ENCODE measurements at regions not wholly inside any gene's neighbourhood (a gene's known extent, or its start where the extent isn't known, plus 50 kb on each side); places are given as distances from the start of the nearest gene placed in this dataset.

DNA sequence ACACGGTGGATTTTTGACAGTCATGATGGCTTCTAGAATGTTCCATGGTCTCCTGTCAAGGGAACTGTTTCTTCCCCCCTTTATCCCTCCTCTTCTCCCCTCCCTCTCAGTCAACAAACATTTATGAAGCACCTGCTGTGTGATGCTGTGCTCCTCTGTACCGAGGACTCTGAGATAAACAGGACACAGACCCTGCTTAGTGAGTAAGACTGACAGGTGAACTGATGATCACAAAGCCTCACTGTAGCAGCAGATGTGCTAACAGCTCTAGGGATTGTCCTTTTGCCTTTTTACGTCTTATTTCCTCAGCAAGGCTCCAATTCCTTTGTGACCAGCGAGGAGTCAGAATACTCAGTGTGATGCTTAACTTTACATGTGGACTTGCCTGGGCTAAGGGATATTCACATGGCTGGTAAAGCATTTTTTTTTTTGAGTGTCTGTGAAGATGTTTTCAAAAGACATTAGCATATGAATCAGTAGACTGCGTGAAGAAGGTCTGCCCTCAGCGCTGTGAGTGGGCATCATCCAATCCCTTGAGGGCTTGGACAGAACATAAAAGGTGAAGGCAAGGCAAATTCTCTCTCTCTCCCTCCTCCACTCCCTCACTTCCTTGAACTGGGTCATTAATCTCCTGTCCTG, 170.1 kb downstream of the ADRA2A start:
- no TSS peak for BruUV-seq (replicated peaks)
- POLR2A ChIA-PET, result no interaction called here

DNA sequence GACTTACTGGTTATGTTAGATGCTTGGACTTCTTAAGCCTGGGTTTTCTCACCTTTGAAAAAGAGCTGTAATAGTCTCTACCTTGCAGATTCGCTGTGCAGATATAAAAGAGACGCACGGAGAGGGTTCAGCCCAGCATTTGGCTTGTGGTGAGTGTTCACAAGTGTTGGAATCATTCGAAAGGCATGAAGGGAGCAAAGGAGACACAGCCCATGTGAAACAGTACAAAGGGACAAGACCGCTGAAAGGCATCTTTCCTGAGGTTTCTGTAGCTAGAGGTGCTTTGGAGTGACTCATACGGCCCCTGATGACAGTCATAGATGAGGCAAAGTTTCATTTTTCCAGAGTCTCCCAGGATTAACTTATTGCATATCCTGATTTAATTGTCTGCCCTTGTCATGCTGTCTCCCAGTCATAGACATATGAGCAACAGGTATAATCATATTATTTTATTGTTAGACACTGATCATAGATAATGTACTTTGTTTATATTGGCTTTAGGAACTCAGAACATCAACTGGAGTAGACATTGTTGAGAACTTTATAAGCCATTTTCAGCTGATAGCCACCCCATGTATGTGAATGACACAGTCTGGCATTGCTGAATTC, 171.1 kb downstream of the ADRA2A start:
- Histone ChIP-seq H3K79me2 (ENCODE audit: control insufficient read depth, insufficient read depth, low read length) (no peaks in the 10 kb centered on the region), H3K9ac (replicated peaks; ENCODE audit: extremely low read depth, insufficient read depth, low read length) (no peak overlapping the region), H3K9me3 (replicated peaks; ENCODE audit: control insufficient read depth, insufficient read depth, low read length) (peaks cover 8% of the 10 kb centered on the region), H3K4me3 (replicated peaks in 1 of 3; ENCODE audit: insufficient read depth in 1 of 3, low read depth in 1 of 3, low read length in 3 of 3) (no peak overlapping the region), H2AFZ (ENCODE audit: low read depth, low read length) (no peak overlapping the region), H4K20me1 (replicated peaks; ENCODE audit: control insufficient read depth, extremely low read depth, insufficient read depth, low read length) (no peaks in the 10 kb centered on the region), H3K27me3 (ENCODE audit: control insufficient read depth in 2 of 2, insufficient read depth in 2 of 2, low read length in 2 of 2) (no peaks in the 10 kb centered on the region), H3K27ac (ENCODE audit: insufficient read depth, low read depth, low read length) (no peak overlapping the region), H3K4me2 (ENCODE audit: insufficient read depth, low read length) (no peak overlapping the region), H3K36me3 (ENCODE audit: control insufficient read depth in 2 of 2, extremely low read depth in 1 of 2, insufficient read depth in 2 of 2, low read length in 2 of 2) (no peaks in the 10 kb centered on the region), H3K4me1 (ENCODE audit: control insufficient read depth, extremely low read depth, insufficient read depth, low read length) (no peaks in the 10 kb centered on the region), H3K9me1 (replicated peaks; ENCODE audit: control insufficient read depth, extremely low read depth, insufficient read depth, low read length) (no peaks in the 10 kb centered on the region)
- dilution Hi-C loops (cut with MboI; ENCODE audit: extremely low pct_ligation_motif_present, low sequenced_read_pairs) (no loop called here), intact Hi-C loops (cut with micrococcal nuclease) (no loop called here)
- DNase-seq (ENCODE audit: low read depth, low spot score), result no peak
- POLR2A ChIA-PET, result no interaction called here
- BruUV-seq (replicated peaks), result no TSS peak
- no peak for FAIRE-seq
- no peak for TF ChIP-seq POLR2AphosphoS5 (IDR thresholded peaks at IDR 0.05; ENCODE audit: insufficient read depth, low read depth, low read length)
- no peak for TF ChIP-seq GATA2 (IDR thresholded peaks at IDR 0.05; ENCODE audit: insufficient read depth, insufficient read length, low read depth, low read length)
- TF ChIP-seq JUN (IDR thresholded peaks at IDR 0.05; ENCODE audit: borderline replicate concordance, insufficient read depth, insufficient read length, low read depth), result no peak
- no peak for TF ChIP-seq MYC (IDR thresholded peaks at IDR 0.05; ENCODE audit: low read depth, low read length)
- TF ChIP-seq EZH2 (IDR thresholded peaks at IDR 0.05; ENCODE audit: borderline replicate concordance, low read depth, low read length, severe bottlenecking), result no peak
- TF ChIP-seq, protein P1, sequence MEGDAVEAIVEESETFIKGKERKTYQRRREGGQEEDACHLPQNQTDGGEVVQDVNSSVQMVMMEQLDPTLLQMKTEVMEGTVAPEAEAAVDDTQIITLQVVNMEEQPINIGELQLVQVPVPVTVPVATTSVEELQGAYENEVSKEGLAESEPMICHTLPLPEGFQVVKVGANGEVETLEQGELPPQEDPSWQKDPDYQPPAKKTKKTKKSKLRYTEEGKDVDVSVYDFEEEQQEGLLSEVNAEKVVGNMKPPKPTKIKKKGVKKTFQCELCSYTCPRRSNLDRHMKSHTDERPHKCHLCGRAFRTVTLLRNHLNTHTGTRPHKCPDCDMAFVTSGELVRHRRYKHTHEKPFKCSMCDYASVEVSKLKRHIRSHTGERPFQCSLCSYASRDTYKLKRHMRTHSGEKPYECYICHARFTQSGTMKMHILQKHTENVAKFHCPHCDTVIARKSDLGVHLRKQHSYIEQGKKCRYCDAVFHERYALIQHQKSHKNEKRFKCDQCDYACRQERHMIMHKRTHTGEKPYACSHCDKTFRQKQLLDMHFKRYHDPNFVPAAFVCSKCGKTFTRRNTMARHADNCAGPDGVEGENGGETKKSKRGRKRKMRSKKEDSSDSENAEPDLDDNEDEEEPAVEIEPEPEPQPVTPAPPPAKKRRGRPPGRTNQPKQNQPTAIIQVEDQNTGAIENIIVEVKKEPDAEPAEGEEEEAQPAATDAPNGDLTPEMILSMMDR (IDR thresholded peaks at IDR 0.05; ENCODE audit: extremely low read depth in 1 of 2, insufficient read depth in 1 of 2, low read depth in 1 of 2, low read length in 2 of 2), result no peak
- TF ChIP-seq POLR2A (IDR thresholded peaks at IDR 0.05; ENCODE audit: low read depth, low read length), result no peak
- TF ChIP-seq FOS (IDR thresholded peaks at IDR 0.05; ENCODE audit: borderline replicate concordance, insufficient read depth, low read length), result no peak
- TF ChIP-seq, protein P2, sequence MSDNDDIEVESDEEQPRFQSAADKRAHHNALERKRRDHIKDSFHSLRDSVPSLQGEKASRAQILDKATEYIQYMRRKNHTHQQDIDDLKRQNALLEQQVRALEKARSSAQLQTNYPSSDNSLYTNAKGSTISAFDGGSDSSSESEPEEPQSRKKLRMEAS (IDR thresholded peaks at IDR 0.05; ENCODE audit: insufficient read depth, insufficient read length), result no peak
- CTCF ChIA-PET, result no interaction called here

More for the DNA sequence above, 170.1 kb downstream of the ADRA2A start:
- DNase-seq (ENCODE audit: low read depth, low spot score), result no peak
- no peak for FAIRE-seq
- Histone ChIP-seq H3K4me3 (replicated peaks in 1 of 3; ENCODE audit: insufficient read depth in 1 of 3, low read depth in 1 of 3, low read length in 3 of 3) (no peak overlapping the region), H3K9me1 (replicated peaks; ENCODE audit: control insufficient read depth, extremely low read depth, insufficient read depth, low read length) (no peaks in the 10 kb centered on the region), H3K9ac (replicated peaks; ENCODE audit: extremely low read depth, insufficient read depth, low read length) (no peak overlapping the region), H3K9me3 (replicated peaks; ENCODE audit: control insufficient read depth, insufficient read depth, low read length) (peaks cover 8% of the 10 kb centered on the region), H3K27me3 (ENCODE audit: control insufficient read depth in 2 of 2, insufficient read depth in 2 of 2, low read length in 2 of 2) (no peaks in the 10 kb centered on the region), H2AFZ (ENCODE audit: low read depth, low read length) (no peak overlapping the region), H3K4me1 (ENCODE audit: control insufficient read depth, extremely low read depth, insufficient read depth, low read length) (no peaks in the 10 kb centered on the region), H3K4me2 (ENCODE audit: insufficient read depth, low read length) (no peak overlapping the region), H3K79me2 (ENCODE audit: control insufficient read depth, insufficient read depth, low read length) (no peaks in the 10 kb centered on the region), H4K20me1 (replicated peaks; ENCODE audit: control insufficient read depth, extremely low read depth, insufficient read depth, low read length) (no peaks in the 10 kb centered on the region), H3K36me3 (ENCODE audit: control insufficient read depth in 2 of 2, extremely low read depth in 1 of 2, insufficient read depth in 2 of 2, low read length in 2 of 2) (no peaks in the 10 kb centered on the region), H3K27ac (ENCODE audit: insufficient read depth, low read depth, low read length) (no peak overlapping the region)
- dilution Hi-C loops (cut with MboI; ENCODE audit: extremely low pct_ligation_motif_present, low sequenced_read_pairs) (no loop called here), intact Hi-C loops (cut with micrococcal nuclease) (no loop called here)
- TF ChIP-seq GATA2 (IDR thresholded peaks at IDR 0.05; ENCODE audit: insufficient read depth, insufficient read length, low read depth, low read length), result no peak
- no peak for TF ChIP-seq JUN (IDR thresholded peaks at IDR 0.05; ENCODE audit: borderline replicate concordance, insufficient read depth, insufficient read length, low read depth)
- TF ChIP-seq EZH2 (IDR thresholded peaks at IDR 0.05; ENCODE audit: borderline replicate concordance, low read depth, low read length, severe bottlenecking), result no peak
- TF ChIP-seq, protein P1 (IDR thresholded peaks at IDR 0.05; ENCODE audit: extremely low read depth in 1 of 2, insufficient read depth in 1 of 2, low read depth in 1 of 2, low read length in 2 of 2), result no peak
- CTCF ChIA-PET, result no interaction called here

Data from endothelial cell of umbilical vein (primary cell).